GM19035 (cell line): ENCODE measurements at regions not wholly inside any gene's neighbourhood (a gene's known extent, or its start where the extent isn't known, plus 50 kb on each side); places are given as distances from the start of the nearest gene placed in this dataset.

ENCODE experiments used
- ATAC-seq: cut with Tn5 transposase; IDR thresholded peaks from one replicate; pipeline ENCODE4 v1.9.1; 2021; ENCODE audit not compliant: unreplicated experiment

- ATAC-seq, result no peak
These were observed 308.7 kb downstream of the CD83 start for GRCh38 chr6:14426281-14426680.

GRCh38 chr6:14428269-14428668 lies 310.7 kb downstream of the CD83 start:
- no peak for ATAC-seq

- ATAC-seq, result no peak
These were observed 311.8 kb downstream of the CD83 start for GRCh38 chr6:14429396-14429795.

GRCh38 chr6:14430218-14430617 lies 312.6 kb downstream of the CD83 start:
- ATAC-seq, result no peak

GRCh38 chr6:14431385-14432330 lies 314.1 kb downstream of the CD83 start:
- no peak for ATAC-seq

GRCh38 chr6:14434916-14435690 lies 317.5 kb downstream of the CD83 start:
- ATAC-seq, result no peak

GRCh38 chr6:14436592-14437132 lies 319.1 kb downstream of the CD83 start:
- no peak for ATAC-seq

- no peak for ATAC-seq
These were observed 321.8 kb downstream of the CD83 start for GRCh38 chr6:14439419-14439818.

GRCh38 chr6:14440215-14440910 lies 322.8 kb downstream of the CD83 start:
- no peak for ATAC-seq

- no peak for ATAC-seq
These were observed 323.6 kb downstream of the CD83 start for GRCh38 chr6:14440940-14441781.

GRCh38 chr6:14442242-14442641 lies 324.7 kb downstream of the CD83 start:
- no peak for ATAC-seq

- no peak for ATAC-seq
These were observed 326.2 kb downstream of the CD83 start for GRCh38 chr6:14443629-14444268.

- ATAC-seq, result no peak
These were observed 326.9 kb downstream of the CD83 start for GRCh38 chr6:14444295-14444972.

GRCh38 chr6:14447240-14447639 lies 329.7 kb downstream of the CD83 start:
- no peak for ATAC-seq

GRCh38 chr6:14448246-14448645 lies 330.7 kb downstream of the CD83 start:
- ATAC-seq, result no peak

- no peak for ATAC-seq
These were observed 332.5 kb downstream of the CD83 start for GRCh38 chr6:14450133-14450504.

GRCh38 chr6:14450578-14450977 lies 333.0 kb downstream of the CD83 start:
- ATAC-seq, result no peak

GRCh38 chr6:14451594-14452374 lies 334.2 kb downstream of the CD83 start:
- no peak for ATAC-seq
